ENCODE measurements at regions not wholly inside any gene's neighbourhood (a gene's known extent, or its start where the extent isn't known, plus 50 kb on each side); places are given as distances from the start of the nearest gene placed in this dataset.

DNA sequence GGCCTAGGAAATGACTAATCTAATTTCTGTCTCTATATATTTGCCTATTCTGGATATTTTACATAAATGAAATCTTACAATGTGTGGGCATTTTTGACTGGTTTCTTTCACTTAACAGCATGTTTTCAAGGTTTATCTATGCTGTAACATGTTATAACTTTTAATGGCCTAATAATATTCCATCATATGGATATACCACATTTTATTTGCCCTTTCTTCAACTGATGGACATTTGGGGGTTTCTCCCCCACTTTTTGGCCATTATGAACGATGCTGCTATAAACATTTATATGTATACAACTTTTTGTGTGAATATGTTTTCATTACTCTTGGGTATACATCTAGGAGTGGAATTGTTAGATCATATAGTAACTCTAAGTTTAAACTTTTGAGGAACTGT is 357.3 kb upstream of the ADAMTS9 start:
- DNase-seq (ENCODE audit: low read depth, low spot score): no peak
- TF ChIP-seq, protein P1, sequence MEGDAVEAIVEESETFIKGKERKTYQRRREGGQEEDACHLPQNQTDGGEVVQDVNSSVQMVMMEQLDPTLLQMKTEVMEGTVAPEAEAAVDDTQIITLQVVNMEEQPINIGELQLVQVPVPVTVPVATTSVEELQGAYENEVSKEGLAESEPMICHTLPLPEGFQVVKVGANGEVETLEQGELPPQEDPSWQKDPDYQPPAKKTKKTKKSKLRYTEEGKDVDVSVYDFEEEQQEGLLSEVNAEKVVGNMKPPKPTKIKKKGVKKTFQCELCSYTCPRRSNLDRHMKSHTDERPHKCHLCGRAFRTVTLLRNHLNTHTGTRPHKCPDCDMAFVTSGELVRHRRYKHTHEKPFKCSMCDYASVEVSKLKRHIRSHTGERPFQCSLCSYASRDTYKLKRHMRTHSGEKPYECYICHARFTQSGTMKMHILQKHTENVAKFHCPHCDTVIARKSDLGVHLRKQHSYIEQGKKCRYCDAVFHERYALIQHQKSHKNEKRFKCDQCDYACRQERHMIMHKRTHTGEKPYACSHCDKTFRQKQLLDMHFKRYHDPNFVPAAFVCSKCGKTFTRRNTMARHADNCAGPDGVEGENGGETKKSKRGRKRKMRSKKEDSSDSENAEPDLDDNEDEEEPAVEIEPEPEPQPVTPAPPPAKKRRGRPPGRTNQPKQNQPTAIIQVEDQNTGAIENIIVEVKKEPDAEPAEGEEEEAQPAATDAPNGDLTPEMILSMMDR (IDR thresholded peaks at IDR 0.05; ENCODE audit: insufficient read depth, low read length, missing control alignments): no peak
- no peak overlapping the region for H3K4me3 ChIP-seq (ENCODE audit: low read depth, low read length)
- CTCF ChIA-PET: no interaction called here
- POLR2A ChIA-PET: no interaction called here

- no peak overlapping the region for H3K4me3 ChIP-seq (ENCODE audit: low read depth, low read length)
- TF ChIP-seq, protein P1 (IDR thresholded peaks at IDR 0.05; ENCODE audit: insufficient read depth, low read length, missing control alignments): no peak
- POLR2A ChIA-PET: no interaction called here
- DNase-seq (ENCODE audit: low read depth, low spot score): no peak
- CTCF ChIA-PET: no interaction called here
Measured at GRCh38 chr3:65044401-65044800, 356.6 kb upstream of the ADAMTS9 start.

- ChIA-PET POLR2A (no interaction called here), CTCF (no interaction called here)
- no peak overlapping the region for H3K4me3 ChIP-seq (ENCODE audit: low read depth, low read length)
- TF ChIP-seq, protein P1 (IDR thresholded peaks at IDR 0.05; ENCODE audit: insufficient read depth, low read length, missing control alignments): no peak
- no peak for DNase-seq (ENCODE audit: low read depth, low spot score)
Measured at GRCh38 chr3:65042675-65043074, 354.9 kb upstream of the ADAMTS9 start.

DNA sequence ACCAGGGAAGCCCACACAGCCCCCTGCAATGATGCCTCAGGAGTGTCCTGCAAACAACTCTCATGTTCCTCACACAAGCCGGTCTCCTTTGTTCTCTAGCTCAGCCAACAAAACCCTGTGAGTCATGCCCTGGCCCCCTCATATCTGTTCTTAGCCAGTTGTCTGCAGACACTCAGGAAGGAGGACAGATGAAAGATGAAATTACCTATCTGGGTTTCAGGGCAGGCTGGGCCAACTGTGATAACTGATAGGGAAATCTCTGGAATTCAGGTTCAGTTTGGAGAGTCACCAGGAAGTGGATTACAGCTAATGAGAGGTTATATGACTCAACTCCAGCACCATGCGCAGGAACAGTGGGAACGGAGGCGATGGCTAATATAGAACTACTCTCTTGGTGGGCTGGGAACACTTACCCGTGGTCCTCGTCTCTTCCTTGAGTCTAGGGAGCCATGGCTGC is 352.0 kb upstream of the ADAMTS9 start:
- no peak overlapping the region for H3K4me3 ChIP-seq (ENCODE audit: low read depth, low read length)
- DNase-seq (ENCODE audit: low read depth, low spot score): no peak
- TF ChIP-seq, protein P1 (IDR thresholded peaks at IDR 0.05; ENCODE audit: insufficient read depth, low read length, missing control alignments): no peak
- POLR2A ChIA-PET: no interaction called here
- CTCF ChIA-PET: no interaction called here

GRCh38 chr3:65037861-65038260 is 350.1 kb upstream of the ADAMTS9 start:
- ChIA-PET POLR2A (no interaction called here), CTCF (no interaction called here)
- TF ChIP-seq, protein P1 (IDR thresholded peaks at IDR 0.05; ENCODE audit: insufficient read depth, low read length, missing control alignments): no peak

DNA sequence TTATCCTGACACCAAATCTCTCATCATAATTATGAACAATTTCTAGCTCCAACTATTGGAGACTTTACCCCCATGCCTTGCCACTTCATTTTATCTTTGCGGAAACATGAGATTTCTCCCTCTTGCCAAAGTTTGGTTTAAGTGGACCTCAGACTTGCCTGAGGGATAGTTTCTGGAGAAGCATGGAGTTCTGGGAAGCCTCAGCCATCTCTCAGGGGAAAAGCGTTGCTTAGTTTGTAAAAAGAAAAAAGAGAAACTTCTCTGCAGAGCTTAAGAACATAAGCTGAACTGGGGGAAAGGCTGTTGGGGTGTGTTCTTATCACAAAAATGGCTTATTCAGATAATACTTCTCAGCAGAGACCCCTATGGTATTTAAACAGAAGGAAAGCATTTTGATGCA is 347.4 kb upstream of the ADAMTS9 start:
- DNase-seq (ENCODE audit: low read depth, low spot score): no peak
- ChIA-PET POLR2A (no interaction called here), CTCF (no interaction called here)
- no peak overlapping the region for H3K4me3 ChIP-seq (ENCODE audit: low read depth, low read length)
- TF ChIP-seq, protein P1 (IDR thresholded peaks at IDR 0.05; ENCODE audit: insufficient read depth, low read length, missing control alignments): no peak

More at GRCh38 chr3:65037861-65038260, 350.1 kb upstream of the ADAMTS9 start:
- DNase-seq (ENCODE audit: low read depth, low spot score): no peak
- H3K4me3 ChIP-seq (ENCODE audit: low read depth, low read length): no peak overlapping the region

Data from AG04449 (cell line).